SK-N-SH treated with all-trans-retinoic acid at 6 μM for 48 hours (cell line): ENCODE measurements at regions not wholly inside any gene's neighbourhood (a gene's known extent, or its start where the extent isn't known, plus 50 kb on each side); places are given as distances from the start of the nearest gene placed in this dataset.

ENCODE experiments used
- ATAC-seq: fragments of 200-7000 bp; cut with Tn5 transposase; 3 replicates; pipeline ENCODE4 v1.9.1; 2020; ENCODE audit warnings: mild to moderate bottlenecking, moderate library complexity
- ARNTL ChIP-seq: fragments of 450-650 bp; formaldehyde crosslinking; IDR thresholded peaks from 2 replicates; pipeline ENCODE4 v1.5.0; 2020; ENCODE audit warnings: low read depth, mild to moderate bottlenecking, moderate library complexity, borderline replicate concordance
- BACH2 ChIP-seq: fragments of 250-450 bp; sonication (Bioruptor Pico); IDR thresholded peaks from 2 replicates; pipeline ENCODE4 v1.9.0; 2021; ENCODE audit warnings: mild to moderate bottlenecking, borderline replicate concordance
- CREB5 ChIP-seq: fragments of 250-450 bp; sonication (Bioruptor Pico); IDR thresholded peaks from 2 replicates; pipeline ENCODE4 v1.5.1; 2020; ENCODE audit warnings: low read depth, mild to moderate bottlenecking, moderate library complexity
- CSDC2 ChIP-seq: fragments of 250-450 bp; sonication (Bioruptor Pico); IDR thresholded peaks from 2 replicates; pipeline ENCODE4 v1.5.0; 2020; ENCODE audit warnings: mild to moderate bottlenecking, moderate library complexity
- ESRRG ChIP-seq: fragments of 250-450 bp; sonication (Bioruptor Pico); IDR thresholded peaks from 2 replicates; pipeline ENCODE4 v1.6.1; 2021; ENCODE audit warnings: mild to moderate bottlenecking
- GLIS3 ChIP-seq: fragments of 250-450 bp; sonication (Bioruptor Pico); IDR thresholded peaks from 2 replicates; pipeline ENCODE4 v1.5.0; 2020; ENCODE audit warnings: mild to moderate bottlenecking, moderate library complexity
- ISL1 ChIP-seq: fragments of 250-450 bp; sonication (Bioruptor Pico); IDR thresholded peaks from 2 replicates; pipeline ENCODE4 v2.1.2; 2022; ENCODE audit warnings: mild to moderate bottlenecking, moderate library complexity
- OSR1 ChIP-seq: fragments of 250-450 bp; sonication (Bioruptor Pico); IDR thresholded peaks from 2 replicates; pipeline ENCODE4 v1.8.0; 2022; ENCODE audit warnings: moderate library complexity, mild to moderate bottlenecking, inconsistent platforms
- PATZ1 ChIP-seq: fragments of 250-450 bp; sonication (Bioruptor Pico); IDR thresholded peaks from 2 replicates; pipeline ENCODE4 v1.8.0; 2020; ENCODE audit warnings: mild to moderate bottlenecking, moderate library complexity, borderline replicate concordance
- POU6F1 ChIP-seq: fragments of 250-450 bp; sonication (Bioruptor Pico); IDR thresholded peaks from 2 replicates; pipeline ENCODE4 v1.8.0; 2021; ENCODE audit warnings: low read depth, mild to moderate bottlenecking, moderate library complexity, borderline replicate concordance
- SNAI2 ChIP-seq: fragments of 250-450 bp; sonication (Bioruptor Pico); IDR thresholded peaks from 2 replicates; pipeline ENCODE4 v1.5.0; 2020; ENCODE audit warnings: mild to moderate bottlenecking, moderate library complexity
- TOX ChIP-seq: fragments of 250-450 bp; sonication (Bioruptor Pico); IDR thresholded peaks from 2 replicates; pipeline ENCODE4 v1.8.0; 2021; ENCODE audit warnings: mild to moderate bottlenecking, moderate library complexity, borderline replicate concordance
- TSHZ2 ChIP-seq: fragments of 250-450 bp; sonication (Bioruptor Pico); IDR thresholded peaks from 2 replicates; pipeline ENCODE4 v1.5.0; 2020; ENCODE audit warnings: mild to moderate bottlenecking, moderate library complexity
- ZC3H10 ChIP-seq: fragments of 250-450 bp; sonication (Bioruptor Pico); IDR thresholded peaks from 2 replicates; pipeline ENCODE4 v1.5.1; 2021; ENCODE audit warnings: mild to moderate bottlenecking, moderate library complexity
- ZFP3 ChIP-seq: fragments of 250-450 bp; sonication (Bioruptor Pico); IDR thresholded peaks from 2 replicates; pipeline ENCODE4 v1.5.0; 2020; ENCODE audit warnings: mild to moderate bottlenecking, moderate library complexity
- ZFP30 ChIP-seq: fragments of 450-650 bp; formaldehyde crosslinking; IDR thresholded peaks from 2 replicates; pipeline ENCODE4 v1.5.0; 2022; ENCODE audit warnings: mild to moderate bottlenecking, moderate library complexity
- ZNF565 ChIP-seq: fragments of 450-650 bp; formaldehyde crosslinking; conservative IDR thresholded peaks from 2 replicates; pipeline ENCODE4 v1.5.0; 2020; ENCODE audit warnings: low read depth, mild to moderate bottlenecking, moderate library complexity
- ZNF70 ChIP-seq: fragments of 450-650 bp; formaldehyde crosslinking; IDR thresholded peaks from 2 replicates; pipeline ENCODE4 v1.5.0; 2020; ENCODE audit warnings: mild to moderate bottlenecking, moderate library complexity
- ZNF8 ChIP-seq: fragments of 450-650 bp; formaldehyde crosslinking; IDR thresholded peaks from 2 replicates; pipeline ENCODE4 v1.5.0; 2020; ENCODE audit warnings: mild to moderate bottlenecking, moderate library complexity

GRCh38 chr3:78495301-78495700 is 1272.5 kb downstream of the ROBO1 start (continued):
- TF ChIP-seq PATZ1 (CRISPR knock-in tag) (no peak), ZFP3 (CRISPR knock-in tag) (no peak), ZNF70 (CRISPR knock-in tag) (no peak), ZNF565 (no peak), TOX (CRISPR knock-in tag) (no peak), CSDC2 (no peak), ESRRG (no peak), GLIS3 (CRISPR knock-in tag) (no peak)

GRCh38 chr3:78496501-78496900 is 1271.3 kb downstream of the ROBO1 start:
- TF ChIP-seq GLIS3 (CRISPR knock-in tag) (no peak), POU6F1 (CRISPR knock-in tag) (no peak), ZFP3 (CRISPR knock-in tag) (no peak), SNAI2 (CRISPR knock-in tag) (no peak), TSHZ2 (no peak), BACH2 (CRISPR knock-in tag) (no peak), ARNTL (CRISPR knock-in tag) (no peak), ZC3H10 (no peak)
- TF ChIP-seq, all 23 proteins: peak for 0
- ATAC-seq, result no peak

GRCh38 chr3:78497021-78497420 is 1270.8 kb downstream of the ROBO1 start:
- TF ChIP-seq POU6F1 (CRISPR knock-in tag), result no peak
- TF ChIP-seq OSR1 (CRISPR knock-in tag), result no peak
- TF ChIP-seq BACH2 (CRISPR knock-in tag), result no peak
- TF ChIP-seq CREB5 (CRISPR knock-in tag), result no peak
- TF ChIP-seq, all 23 proteins: peak for 0
- no peak for ATAC-seq

- no peak for TF ChIP-seq ZNF565
- TF ChIP-seq ISL1, result peak; percentile 11; the same call in 1 of the 2 replicates
- TF ChIP-seq ZC3H10, result no peak
Measured at GRCh38 chr3:78497767-78498166, 1270.0 kb downstream of the ROBO1 start.

GRCh38 chr3:78506061-78506460 is 1261.7 kb downstream of the ROBO1 start:
- TF ChIP-seq ZNF8, result no peak
- TF ChIP-seq PATZ1 (CRISPR knock-in tag), result no peak
- no peak for TF ChIP-seq ARNTL (CRISPR knock-in tag)
- TF ChIP-seq ESRRG, result no peak
- no peak for TF ChIP-seq ZC3H10
- TF ChIP-seq ZNF70 (CRISPR knock-in tag), result no peak
- TF ChIP-seq ZFP30, result no peak
- no peak for TF ChIP-seq TSHZ2
- no peak for TF ChIP-seq TOX (CRISPR knock-in tag)
- ATAC-seq, result peak; percentile 57; the same call in 2 of the 3 replicates

More at GRCh38 chr3:78497767-78498166, 1270.0 kb downstream of the ROBO1 start:
- ATAC-seq, result no peak
